Panc1 (cell line): ENCODE measurements at regions not wholly inside any gene's neighbourhood (a gene's known extent, or its start where the extent isn't known, plus 50 kb on each side); places are given as distances from the start of the nearest gene placed in this dataset.
A peak's percentile ranks its signal among the peaks of the same experiment; 100 is the strongest.

ENCODE experiments used
- ATAC-seq: fragments of 200-7000 bp; cut with Tn5 transposase; 2 replicates; pipeline ENCODE4 v1.9.1; 2020; ENCODE audit warnings: mild to moderate bottlenecking, moderate library complexity
- BruUV-seq: library from RNA; stranded (reverse); fragments of 400-500 nt; replicated peaks from 2 replicates; lab custom pipeline; 2021; lab: Mats Ljungman, UMichigan
- CTCF ChIA-PET: fragments of 300-600 bp; sonication (Branson Sonifier 250); formaldehyde crosslinking; loops from one replicate; lab custom pipeline; 2022; ENCODE audit warnings: antibody characterized with exemption; lab: Charles Lee
- POLR2A ChIA-PET: fragments of 300-600 bp; sonication (Branson Sonifier 250); formaldehyde crosslinking; loops from one replicate; lab custom pipeline; 2022; ENCODE audit warnings: antibody characterized with exemption; lab: Charles Lee
- DNase-seq: peaks from one replicate; pipeline ENCODE4 v3.0.0-alpha.2; 2010; ENCODE audit warnings: low read depth, low spot score
- H3K27ac ChIP-seq: 2 replicates; pipeline ENCODE4 v1.5.1; 2011; ENCODE audit warnings: mild to moderate bottlenecking, low read length, inconsistent platforms
- H3K27me3 ChIP-seq: fragments of 200-500 bp; sonication (Bioruptor generic); 2 replicates; pipeline ENCODE4 v1.6.0; 2014; ENCODE audit warnings: low read length, inconsistent platforms; ENCODE audit not compliant: control insufficient read depth, insufficient read depth
- H3K36me3 ChIP-seq: fragments of 200-500 bp; sonication (Bioruptor generic); 2 replicates; pipeline ENCODE4 v1.5.1; 2014; ENCODE audit warnings: inconsistent platforms, mild to moderate bottlenecking, low read length, moderate library complexity; ENCODE audit not compliant: control insufficient read depth, insufficient read depth
- H3K4me1 ChIP-seq: 2 replicates; pipeline ENCODE4 v1.5.1; 2011; ENCODE audit warnings: inconsistent platforms, mild to moderate bottlenecking, low read length, moderate library complexity; ENCODE audit not compliant: control insufficient read depth, insufficient read depth
- H3K4me3 ChIP-seq, 2 experiments: 2 replicates each; pipeline ENCODE4 v1.5.1; 2011 to 2012; ENCODE audit warnings: low read depth in 2 of 2, low read length in 2 of 2, mild to moderate bottlenecking in 2 of 2, inconsistent platforms in 1 of 2, moderate library complexity in 1 of 2
- H3K9me3 ChIP-seq: fragments of 200-500 bp; sonication (Bioruptor generic); 2 replicates; pipeline ENCODE4 v1.5.1; 2014; ENCODE audit warnings: low read depth, mild to moderate bottlenecking, inconsistent platforms, low read length, moderate library complexity; ENCODE audit not compliant: control insufficient read depth, insufficient read depth
- POLR2AphosphoS5 ChIP-seq: IDR thresholded peaks from 2 replicates; pipeline ENCODE4 v1.6.1; 2012; ENCODE audit warnings: mild to moderate bottlenecking, low read depth, low read length, moderate library complexity
- SIN3A ChIP-seq: IDR thresholded peaks from 2 replicates; pipeline ENCODE4 v1.6.1; 2012; ENCODE audit warnings: low read depth, mild to moderate bottlenecking, low read length, moderate library complexity, borderline replicate concordance; ENCODE audit not compliant: insufficient read depth
- TCF7L2 ChIP-seq: IDR thresholded peaks from 2 replicates; pipeline ENCODE4 v1.6.1; 2011; ENCODE audit warnings: mild to moderate bottlenecking, low read depth, low read length, inconsistent platforms
- in situ Hi-C: cut with HindIII; loops from 2 replicates; pipeline ENCODE4 v1.10.0; 2016; ENCODE audit warnings: low sequenced_read_pairs, low pct_unique_long_range_greater_than_20kb
- intact Hi-C: fragments of 100-400 bp; cut with micrococcal nuclease; formaldehyde crosslinking; loops from one replicate; pipeline ENCODE4 v1.10.0; 2022; ENCODE audit not compliant: unreplicated experiment
- TF ChIP-seq, protein P1 (sequence below), 2 experiments: IDR thresholded peaks; 2 replicates each; pipeline ENCODE4 v1.6.1; 2011 to 2012; ENCODE audit warnings: low read depth in 2 of 2, control low read depth in 1 of 2, low read length in 1 of 2, mild to moderate bottlenecking in 1 of 2, moderate library complexity in 1 of 2; ENCODE audit not compliant: insufficient read depth in 1 of 2
- TF ChIP-seq, protein P2 (sequence below): fragments of 450-650 bp; IDR thresholded peaks from 2 replicates; pipeline ENCODE4 v1.5.1; 2017; ENCODE audit warnings: mild to moderate bottlenecking

DNA sequence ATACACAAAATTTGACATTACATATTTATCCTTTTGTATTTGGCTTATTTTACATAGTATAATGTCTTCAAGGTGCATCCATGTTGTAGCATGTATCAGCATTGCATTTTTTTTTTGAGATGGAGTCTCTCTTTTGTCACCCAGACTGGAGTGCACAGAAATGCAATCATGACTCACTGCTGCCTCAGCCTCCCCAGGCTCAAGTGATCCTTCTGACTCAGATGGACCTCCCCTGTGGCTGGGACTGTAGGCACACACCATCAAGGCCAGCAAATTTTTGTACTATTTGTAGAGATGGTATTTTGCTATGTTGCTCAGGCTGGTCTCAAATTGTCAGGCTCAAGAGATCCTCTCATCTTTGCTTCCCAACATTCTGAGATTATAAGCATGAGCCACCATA is 214.4 kb upstream of the ALG10B start:
- ChIA-PET POLR2A (no interaction called here), CTCF (no interaction called here)
- Histone ChIP-seq H3K4me3 (no peak overlapping the region), H3K36me3 (no peaks in the 10 kb centered on the region), H3K27me3 (no peaks in the 10 kb centered on the region), H3K4me1 (no peaks in the 10 kb centered on the region), H3K27ac (no peak overlapping the region), H3K9me3 (no peaks in the 10 kb centered on the region)
- TF ChIP-seq, protein P1, sequence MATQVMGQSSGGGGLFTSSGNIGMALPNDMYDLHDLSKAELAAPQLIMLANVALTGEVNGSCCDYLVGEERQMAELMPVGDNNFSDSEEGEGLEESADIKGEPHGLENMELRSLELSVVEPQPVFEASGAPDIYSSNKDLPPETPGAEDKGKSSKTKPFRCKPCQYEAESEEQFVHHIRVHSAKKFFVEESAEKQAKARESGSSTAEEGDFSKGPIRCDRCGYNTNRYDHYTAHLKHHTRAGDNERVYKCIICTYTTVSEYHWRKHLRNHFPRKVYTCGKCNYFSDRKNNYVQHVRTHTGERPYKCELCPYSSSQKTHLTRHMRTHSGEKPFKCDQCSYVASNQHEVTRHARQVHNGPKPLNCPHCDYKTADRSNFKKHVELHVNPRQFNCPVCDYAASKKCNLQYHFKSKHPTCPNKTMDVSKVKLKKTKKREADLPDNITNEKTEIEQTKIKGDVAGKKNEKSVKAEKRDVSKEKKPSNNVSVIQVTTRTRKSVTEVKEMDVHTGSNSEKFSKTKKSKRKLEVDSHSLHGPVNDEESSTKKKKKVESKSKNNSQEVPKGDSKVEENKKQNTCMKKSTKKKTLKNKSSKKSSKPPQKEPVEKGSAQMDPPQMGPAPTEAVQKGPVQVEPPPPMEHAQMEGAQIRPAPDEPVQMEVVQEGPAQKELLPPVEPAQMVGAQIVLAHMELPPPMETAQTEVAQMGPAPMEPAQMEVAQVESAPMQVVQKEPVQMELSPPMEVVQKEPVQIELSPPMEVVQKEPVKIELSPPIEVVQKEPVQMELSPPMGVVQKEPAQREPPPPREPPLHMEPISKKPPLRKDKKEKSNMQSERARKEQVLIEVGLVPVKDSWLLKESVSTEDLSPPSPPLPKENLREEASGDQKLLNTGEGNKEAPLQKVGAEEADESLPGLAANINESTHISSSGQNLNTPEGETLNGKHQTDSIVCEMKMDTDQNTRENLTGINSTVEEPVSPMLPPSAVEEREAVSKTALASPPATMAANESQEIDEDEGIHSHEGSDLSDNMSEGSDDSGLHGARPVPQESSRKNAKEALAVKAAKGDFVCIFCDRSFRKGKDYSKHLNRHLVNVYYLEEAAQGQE (IDR thresholded peaks at IDR 0.05; ENCODE audit: insufficient read depth in 1 of 2, low read depth in 2 of 2, low read length in 1 of 2), result no peak
- TF ChIP-seq TCF7L2 (no peak), SIN3A (no peak), POLR2AphosphoS5 (no peak)
- TF ChIP-seq, protein P2, sequence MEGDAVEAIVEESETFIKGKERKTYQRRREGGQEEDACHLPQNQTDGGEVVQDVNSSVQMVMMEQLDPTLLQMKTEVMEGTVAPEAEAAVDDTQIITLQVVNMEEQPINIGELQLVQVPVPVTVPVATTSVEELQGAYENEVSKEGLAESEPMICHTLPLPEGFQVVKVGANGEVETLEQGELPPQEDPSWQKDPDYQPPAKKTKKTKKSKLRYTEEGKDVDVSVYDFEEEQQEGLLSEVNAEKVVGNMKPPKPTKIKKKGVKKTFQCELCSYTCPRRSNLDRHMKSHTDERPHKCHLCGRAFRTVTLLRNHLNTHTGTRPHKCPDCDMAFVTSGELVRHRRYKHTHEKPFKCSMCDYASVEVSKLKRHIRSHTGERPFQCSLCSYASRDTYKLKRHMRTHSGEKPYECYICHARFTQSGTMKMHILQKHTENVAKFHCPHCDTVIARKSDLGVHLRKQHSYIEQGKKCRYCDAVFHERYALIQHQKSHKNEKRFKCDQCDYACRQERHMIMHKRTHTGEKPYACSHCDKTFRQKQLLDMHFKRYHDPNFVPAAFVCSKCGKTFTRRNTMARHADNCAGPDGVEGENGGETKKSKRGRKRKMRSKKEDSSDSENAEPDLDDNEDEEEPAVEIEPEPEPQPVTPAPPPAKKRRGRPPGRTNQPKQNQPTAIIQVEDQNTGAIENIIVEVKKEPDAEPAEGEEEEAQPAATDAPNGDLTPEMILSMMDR, result no peak
- peak; percentile 69 for DNase-seq
- in situ Hi-C loops, result no loop called here
- peak; percentile 65 for ATAC-seq
- BruUV-seq, result no TSS peak
- intact Hi-C loops, result no loop called here

DNA sequence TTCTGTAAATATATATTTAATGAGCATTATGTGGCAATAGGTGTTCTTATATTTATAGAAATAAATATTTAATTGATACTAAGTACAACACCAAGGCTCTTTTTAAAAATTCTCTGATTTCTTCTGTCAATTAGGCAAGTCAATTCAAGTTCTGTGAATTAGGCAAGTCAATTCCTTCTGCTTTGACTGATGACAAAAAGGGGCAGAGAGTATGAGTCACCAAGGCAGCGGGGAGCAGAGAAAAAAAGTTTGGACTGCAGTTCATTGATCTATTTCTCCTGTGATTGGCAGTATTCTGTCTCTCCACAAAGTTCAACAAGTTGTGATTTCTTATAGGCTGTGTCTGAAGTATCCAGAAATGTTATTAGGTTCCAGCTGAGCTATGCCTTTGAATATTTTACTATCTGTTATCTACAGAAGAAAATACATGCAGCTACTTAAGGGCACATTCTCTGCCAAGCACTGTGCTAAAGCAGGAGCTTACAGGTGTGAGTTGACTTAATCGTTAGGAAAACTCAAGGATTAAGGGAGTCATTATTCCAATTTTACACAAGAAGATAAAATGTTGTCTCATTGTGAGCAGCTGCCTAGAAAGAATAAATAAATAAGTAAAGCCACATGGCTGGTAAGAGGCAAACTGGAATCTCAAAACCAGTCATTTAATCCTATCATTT is 206.4 kb upstream of the ALG10B start:
- CTCF ChIA-PET, result no interaction called here
- Histone ChIP-seq H3K4me3 (no peak overlapping the region), H3K27me3 (no peaks in the 10 kb centered on the region), H3K27ac (no peak overlapping the region), H3K36me3 (no peaks in the 10 kb centered on the region), H3K9me3 (no peaks in the 10 kb centered on the region), H3K4me1 (no peaks in the 10 kb centered on the region)
- intact Hi-C loops (no loop called here), in situ Hi-C loops (no loop called here)
- no peak for DNase-seq
- no peak for ATAC-seq
- BruUV-seq, result no TSS peak
- TF ChIP-seq POLR2AphosphoS5, result no peak
- TF ChIP-seq, protein P1 (IDR thresholded peaks at IDR 0.05; ENCODE audit: insufficient read depth in 1 of 2, low read depth in 2 of 2, low read length in 1 of 2), result no peak
- TF ChIP-seq TCF7L2, result no peak
- no peak for TF ChIP-seq SIN3A
- TF ChIP-seq, protein P2, result no peak
- POLR2A ChIA-PET, result no interaction called here
